GM19455 (cell line): ENCODE measurements at regions not wholly inside any gene's neighbourhood (a gene's known extent, or its start where the extent isn't known, plus 50 kb on each side); places are given as distances from the start of the nearest gene placed in this dataset.

Experiments used
- ATAC-seq: cut with Tn5 transposase; IDR thresholded peaks from one replicate; pipeline ENCODE4 v1.9.1; 2021; ENCODE audit not compliant: unreplicated experiment

GRCh38 chr2:30367232-30368070 is 79.6 kb upstream of the LCLAT1 start:
- ATAC-seq, result no peak

GRCh38 chr2:30368258-30368657 is 78.8 kb upstream of the LCLAT1 start:
- ATAC-seq, result no peak

GRCh38 chr2:30371028-30371689 is 75.9 kb upstream of the LCLAT1 start:
- no peak for ATAC-seq

GRCh38 chr2:30371772-30372373 is 75.2 kb upstream of the LCLAT1 start:
- ATAC-seq, result no peak

- ATAC-seq, result no peak
These were observed 74.2 kb upstream of the LCLAT1 start for GRCh38 chr2:30372826-30373225.

- no peak for ATAC-seq
These were observed 73.2 kb upstream of the LCLAT1 start for GRCh38 chr2:30373881-30374302.

GRCh38 chr2:30374380-30374779 is 72.7 kb upstream of the LCLAT1 start:
- no peak for ATAC-seq

- no peak for ATAC-seq
These were observed 71.1 kb upstream of the LCLAT1 start for GRCh38 chr2:30375915-30376314.

GRCh38 chr2:30379481-30379880 is 67.6 kb upstream of the LCLAT1 start:
- ATAC-seq, result no peak

- no peak for ATAC-seq
These were observed 66.2 kb upstream of the LCLAT1 start for GRCh38 chr2:30380824-30381223.

GRCh38 chr2:30382162-30382783 is 64.8 kb upstream of the LCLAT1 start:
- ATAC-seq, result no peak

- no peak for ATAC-seq
These were observed 64.1 kb upstream of the LCLAT1 start for GRCh38 chr2:30382995-30383394.

GRCh38 chr2:30385327-30385726 is 61.7 kb upstream of the LCLAT1 start:
- ATAC-seq, result no peak

GRCh38 chr2:30392097-30392496 is 54.9 kb upstream of the LCLAT1 start:
- ATAC-seq, result no peak

- no peak for ATAC-seq
These were observed 53.5 kb upstream of the LCLAT1 start for GRCh38 chr2:30393510-30393909.

GRCh38 chr2:30394096-30394495 is 53.0 kb upstream of the LCLAT1 start:
- ATAC-seq, result no peak

- ATAC-seq, result no peak
These were observed 50.4 kb upstream of the LCLAT1 start for GRCh38 chr2:30396436-30397232.
